ENCODE measurements at regions not wholly inside any gene's neighbourhood (a gene's known extent, or its start where the extent isn't known, plus 50 kb on each side); places are given as distances from the start of the nearest gene placed in this dataset.

DNA sequence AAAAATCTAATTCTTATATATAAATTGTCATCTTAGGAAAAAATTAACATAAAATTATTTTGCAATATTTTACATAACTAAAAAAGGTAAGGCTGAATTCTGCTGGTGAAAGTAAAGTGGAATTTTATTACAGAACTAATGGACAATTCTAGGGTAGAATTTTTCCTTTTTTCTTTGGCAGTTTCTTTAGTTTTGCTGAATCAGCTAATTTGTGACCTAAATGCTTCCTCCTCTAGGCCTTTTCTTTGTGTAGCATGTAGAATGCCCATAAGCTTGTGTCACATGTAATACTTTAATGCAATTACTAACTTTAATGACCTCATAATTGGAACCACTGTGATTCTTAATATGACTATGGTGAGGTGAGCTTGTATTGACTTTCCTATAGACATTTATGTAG, 1378.4 kb upstream of the ADGRL4 start:
- TF ChIP-seq, protein P1, sequence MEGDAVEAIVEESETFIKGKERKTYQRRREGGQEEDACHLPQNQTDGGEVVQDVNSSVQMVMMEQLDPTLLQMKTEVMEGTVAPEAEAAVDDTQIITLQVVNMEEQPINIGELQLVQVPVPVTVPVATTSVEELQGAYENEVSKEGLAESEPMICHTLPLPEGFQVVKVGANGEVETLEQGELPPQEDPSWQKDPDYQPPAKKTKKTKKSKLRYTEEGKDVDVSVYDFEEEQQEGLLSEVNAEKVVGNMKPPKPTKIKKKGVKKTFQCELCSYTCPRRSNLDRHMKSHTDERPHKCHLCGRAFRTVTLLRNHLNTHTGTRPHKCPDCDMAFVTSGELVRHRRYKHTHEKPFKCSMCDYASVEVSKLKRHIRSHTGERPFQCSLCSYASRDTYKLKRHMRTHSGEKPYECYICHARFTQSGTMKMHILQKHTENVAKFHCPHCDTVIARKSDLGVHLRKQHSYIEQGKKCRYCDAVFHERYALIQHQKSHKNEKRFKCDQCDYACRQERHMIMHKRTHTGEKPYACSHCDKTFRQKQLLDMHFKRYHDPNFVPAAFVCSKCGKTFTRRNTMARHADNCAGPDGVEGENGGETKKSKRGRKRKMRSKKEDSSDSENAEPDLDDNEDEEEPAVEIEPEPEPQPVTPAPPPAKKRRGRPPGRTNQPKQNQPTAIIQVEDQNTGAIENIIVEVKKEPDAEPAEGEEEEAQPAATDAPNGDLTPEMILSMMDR (IDR thresholded peaks at IDR 0.05 in 4 of 5, conservative IDR thresholded peaks at IDR 0.05 in 1 of 5), result no peak
- no peak for TF ChIP-seq POLR2A (IDR thresholded peaks at IDR 0.05)
